Retinal pigment epithelial cell (primary cell): ENCODE measurements at regions not wholly inside any gene's neighbourhood (a gene's known extent, or its start where the extent isn't known, plus 50 kb on each side); places are given as distances from the start of the nearest gene placed in this dataset.

ENCODE experiments used
- DNase-seq: peaks from one replicate; pipeline ENCODE4 v3.0.0-alpha.2; 2010; ENCODE audit warnings: low read depth
- H3K4me3 ChIP-seq: 2 replicates; pipeline ENCODE4 v1.5.1; 2011; ENCODE audit warnings: mild to moderate bottlenecking, low read length, control low read depth, moderate library complexity
- TF ChIP-seq, protein P1 (sequence below): conservative IDR thresholded peaks from 2 replicates; pipeline ENCODE4 v1.5.1; 2011; ENCODE audit warnings: low read depth, low read length, control low read depth, inconsistent platforms

DNA sequence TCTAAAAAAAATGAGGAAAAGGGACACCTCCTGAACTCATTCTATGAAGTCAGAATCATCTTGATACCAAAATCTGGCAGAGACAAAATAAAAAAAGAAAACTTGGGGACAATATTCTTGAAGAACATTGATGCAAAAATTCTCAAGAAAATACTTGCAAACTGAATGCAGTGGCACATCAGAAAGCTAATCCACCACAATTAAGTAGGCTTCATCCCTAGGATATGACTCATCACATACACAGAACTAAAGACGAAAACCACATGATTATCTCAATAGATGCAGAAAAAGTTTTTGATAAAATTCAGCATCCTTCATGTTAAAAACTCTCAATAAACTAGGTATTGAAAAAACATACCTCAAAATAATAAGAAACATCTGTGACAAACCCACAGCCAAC lies 98.3 kb downstream of the FAM47B start:
- TF ChIP-seq, protein P1, sequence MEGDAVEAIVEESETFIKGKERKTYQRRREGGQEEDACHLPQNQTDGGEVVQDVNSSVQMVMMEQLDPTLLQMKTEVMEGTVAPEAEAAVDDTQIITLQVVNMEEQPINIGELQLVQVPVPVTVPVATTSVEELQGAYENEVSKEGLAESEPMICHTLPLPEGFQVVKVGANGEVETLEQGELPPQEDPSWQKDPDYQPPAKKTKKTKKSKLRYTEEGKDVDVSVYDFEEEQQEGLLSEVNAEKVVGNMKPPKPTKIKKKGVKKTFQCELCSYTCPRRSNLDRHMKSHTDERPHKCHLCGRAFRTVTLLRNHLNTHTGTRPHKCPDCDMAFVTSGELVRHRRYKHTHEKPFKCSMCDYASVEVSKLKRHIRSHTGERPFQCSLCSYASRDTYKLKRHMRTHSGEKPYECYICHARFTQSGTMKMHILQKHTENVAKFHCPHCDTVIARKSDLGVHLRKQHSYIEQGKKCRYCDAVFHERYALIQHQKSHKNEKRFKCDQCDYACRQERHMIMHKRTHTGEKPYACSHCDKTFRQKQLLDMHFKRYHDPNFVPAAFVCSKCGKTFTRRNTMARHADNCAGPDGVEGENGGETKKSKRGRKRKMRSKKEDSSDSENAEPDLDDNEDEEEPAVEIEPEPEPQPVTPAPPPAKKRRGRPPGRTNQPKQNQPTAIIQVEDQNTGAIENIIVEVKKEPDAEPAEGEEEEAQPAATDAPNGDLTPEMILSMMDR: no peak
- no peak overlapping the region for H3K4me3 ChIP-seq
- no peak for DNase-seq

DNA sequence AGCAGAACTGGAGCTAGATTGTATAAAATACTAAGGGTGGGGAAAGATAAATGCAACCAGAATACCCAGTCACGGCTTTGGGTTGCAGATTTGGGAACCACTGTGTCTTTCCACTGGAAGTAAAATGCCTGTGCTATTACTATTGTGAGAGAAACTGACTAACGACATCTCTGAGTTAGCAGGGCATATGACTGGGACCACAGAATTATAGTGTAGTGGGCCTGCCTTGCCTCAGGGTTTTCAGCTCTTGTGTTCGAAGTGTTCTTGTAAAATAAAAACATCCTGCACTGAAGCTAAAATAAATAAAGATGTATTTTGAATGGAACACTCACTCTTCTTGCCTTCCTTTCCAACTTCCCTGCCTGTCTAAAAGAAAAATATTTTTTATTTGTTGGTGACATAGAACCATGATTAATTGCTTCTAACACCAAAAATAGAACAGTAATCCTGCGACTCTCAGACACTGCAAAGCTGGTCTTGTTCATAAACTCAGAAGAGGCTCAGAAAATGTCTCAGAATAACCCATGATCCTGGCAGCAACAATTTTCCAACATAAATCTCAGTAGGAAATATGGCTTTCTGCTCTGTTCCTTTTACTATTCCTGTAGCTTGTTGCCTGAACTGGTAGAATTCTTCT lies 104.2 kb downstream of the FAM47B start:
- TF ChIP-seq, protein P1: no peak
- DNase-seq: no peak
- no peak overlapping the region for H3K4me3 ChIP-seq

DNA sequence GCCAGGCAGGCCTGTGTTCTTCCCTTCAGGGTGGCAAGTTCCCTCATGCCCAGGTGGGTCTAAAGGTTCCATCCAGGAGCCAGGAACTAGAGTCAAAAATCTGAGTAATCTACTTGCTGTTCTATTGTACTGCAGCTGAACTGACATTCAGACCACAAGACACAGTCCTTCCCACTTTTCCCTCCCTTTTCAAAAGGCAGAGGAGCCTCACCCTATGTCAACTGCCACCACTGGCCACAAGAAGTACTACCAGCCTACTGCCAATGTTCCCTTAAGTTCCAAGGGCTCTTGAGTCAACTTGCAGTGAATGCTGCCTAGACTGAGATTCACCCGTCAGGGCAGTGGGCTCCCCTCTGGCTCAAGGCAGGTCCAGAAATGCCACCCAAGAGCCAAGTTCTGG lies 133.5 kb downstream of the FAM47B start:
- TF ChIP-seq, protein P1: no peak
- DNase-seq: no peak
- no peak overlapping the region for H3K4me3 ChIP-seq

DNA sequence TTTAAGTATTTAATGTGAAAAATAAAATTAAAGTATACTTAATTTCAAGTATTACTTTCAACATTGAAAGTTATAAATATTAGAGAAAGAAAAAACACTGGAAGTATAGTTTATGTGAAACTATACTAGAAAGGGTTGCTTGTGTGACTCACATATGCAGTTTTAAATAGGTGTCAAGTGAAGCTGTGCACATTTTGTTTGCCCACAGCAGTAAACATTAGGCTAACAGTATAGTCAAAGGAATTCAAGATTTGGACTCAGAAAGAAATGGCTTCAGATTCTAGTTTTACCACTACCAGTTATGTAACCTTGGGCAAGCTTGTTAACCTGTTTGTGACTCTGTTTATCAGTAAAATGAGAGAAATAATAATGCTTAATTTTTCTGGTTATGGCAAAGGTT lies 148.2 kb downstream of the FAM47B start:
- TF ChIP-seq, protein P1: no peak
- no peak for DNase-seq
- no peak overlapping the region for H3K4me3 ChIP-seq

DNA sequence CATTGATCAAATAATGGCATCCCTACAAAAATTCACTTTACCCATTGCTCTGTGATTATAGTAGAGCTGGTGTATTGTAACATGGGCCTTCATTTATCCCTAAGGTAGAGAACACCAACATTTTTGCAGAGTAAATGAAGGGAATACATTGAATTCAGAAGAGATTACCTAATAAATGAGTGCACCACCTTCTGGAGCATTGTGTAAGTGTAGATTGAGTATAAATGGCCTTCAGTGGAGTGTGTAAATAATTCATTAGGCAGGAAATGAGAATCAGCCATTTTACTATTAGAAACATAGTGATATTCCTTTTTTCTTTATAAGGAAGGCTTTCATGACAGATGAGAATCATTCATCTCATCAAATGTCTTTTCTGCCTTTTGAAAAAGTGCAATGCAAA lies 155.8 kb downstream of the FAM47B start:
- H3K4me3 ChIP-seq: no peak overlapping the region
- DNase-seq: no peak
- TF ChIP-seq, protein P1: peak; percentile 29

DNA sequence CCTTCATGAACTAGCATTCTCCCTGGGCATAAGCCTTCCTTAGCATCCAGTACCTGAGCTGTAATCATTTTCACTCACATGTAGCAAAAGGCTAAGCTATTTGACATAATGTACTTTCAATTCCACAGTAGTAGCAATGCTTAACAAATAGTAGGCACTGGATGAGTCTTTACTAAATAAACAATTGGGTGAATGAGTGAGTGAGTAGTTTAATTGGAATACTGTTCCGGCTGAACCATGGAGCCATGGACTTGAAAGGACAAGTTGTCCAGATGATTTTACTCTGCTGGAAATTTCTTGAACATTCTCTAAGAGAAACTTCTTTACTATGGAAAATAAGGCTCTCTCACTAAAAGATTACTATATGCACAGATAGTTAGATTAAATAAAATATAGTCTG lies 159.3 kb downstream of the FAM47B start:
- no peak for DNase-seq
- TF ChIP-seq, protein P1: no peak
- no peak overlapping the region for H3K4me3 ChIP-seq

DNA sequence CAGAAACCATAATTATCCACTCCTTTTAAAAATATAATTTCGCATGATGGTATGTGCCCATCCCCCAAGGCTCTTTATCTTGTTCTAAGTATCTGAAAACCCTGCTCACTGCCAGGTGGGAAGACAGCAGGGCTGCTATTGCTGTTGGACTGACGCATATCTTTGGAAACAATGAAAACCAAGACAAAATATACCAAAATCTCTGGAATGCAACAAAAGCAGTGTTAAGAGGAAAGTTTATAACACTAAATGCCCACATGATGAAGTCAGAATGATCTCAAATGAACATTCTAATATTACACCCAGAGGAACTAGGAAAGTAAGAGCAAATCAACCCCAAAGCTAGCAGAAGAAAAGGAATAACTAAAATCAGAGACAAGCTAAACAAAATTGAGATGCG lies 162.0 kb downstream of the FAM47B start:
- TF ChIP-seq, protein P1: no peak
- no peak for DNase-seq
- H3K4me3 ChIP-seq: no peak overlapping the region
